PFSK-1 (cell line): ENCODE measurements at regions not wholly inside any gene's neighbourhood (a gene's known extent, or its start where the extent isn't known, plus 50 kb on each side); places are given as distances from the start of the nearest gene placed in this dataset.

Experiments
- TAF1 ChIP-seq: IDR thresholded peaks from 2 replicates; pipeline ENCODE4 v1.6.1; 2012; ENCODE audit warnings: low read length, control low read depth, borderline replicate concordance; ENCODE audit not compliant: insufficient read depth
- TF ChIP-seq, protein P1 (sequence below), 2 experiments: IDR thresholded peaks; 2 replicates each; pipeline versions ENCODE4 v1.6.1 to v1.8.0; 2011 to 2012; ENCODE audit warnings: low read depth in 2 of 2, low read length in 2 of 2, control low read depth in 1 of 2, inconsistent platforms in 1 of 2, mild to moderate bottlenecking in 1 of 2, moderate library complexity in 1 of 2; ENCODE audit not compliant: insufficient read depth in 1 of 2

DNA sequence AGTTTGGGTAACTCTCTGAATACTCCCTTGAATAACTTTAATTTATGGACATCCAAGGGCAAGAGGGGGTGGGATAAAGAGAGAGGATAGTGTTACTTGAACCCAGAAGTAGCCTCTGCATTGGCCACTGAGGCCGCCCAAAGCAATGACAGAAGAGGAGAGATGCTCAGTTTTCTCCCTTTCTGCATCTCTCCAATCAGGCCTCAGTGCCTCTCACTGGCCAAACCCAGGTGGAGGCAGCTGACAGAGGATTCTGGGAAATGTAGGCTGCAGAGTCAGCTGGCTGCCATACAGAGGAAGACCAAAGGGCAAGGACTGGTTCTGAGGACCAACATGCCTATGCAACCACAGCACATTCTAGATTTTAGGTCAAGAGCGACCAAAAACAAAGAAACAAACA, 719.4 kb downstream of the MAT2B start:
- no peak for TF ChIP-seq TAF1
- TF ChIP-seq, protein P1, sequence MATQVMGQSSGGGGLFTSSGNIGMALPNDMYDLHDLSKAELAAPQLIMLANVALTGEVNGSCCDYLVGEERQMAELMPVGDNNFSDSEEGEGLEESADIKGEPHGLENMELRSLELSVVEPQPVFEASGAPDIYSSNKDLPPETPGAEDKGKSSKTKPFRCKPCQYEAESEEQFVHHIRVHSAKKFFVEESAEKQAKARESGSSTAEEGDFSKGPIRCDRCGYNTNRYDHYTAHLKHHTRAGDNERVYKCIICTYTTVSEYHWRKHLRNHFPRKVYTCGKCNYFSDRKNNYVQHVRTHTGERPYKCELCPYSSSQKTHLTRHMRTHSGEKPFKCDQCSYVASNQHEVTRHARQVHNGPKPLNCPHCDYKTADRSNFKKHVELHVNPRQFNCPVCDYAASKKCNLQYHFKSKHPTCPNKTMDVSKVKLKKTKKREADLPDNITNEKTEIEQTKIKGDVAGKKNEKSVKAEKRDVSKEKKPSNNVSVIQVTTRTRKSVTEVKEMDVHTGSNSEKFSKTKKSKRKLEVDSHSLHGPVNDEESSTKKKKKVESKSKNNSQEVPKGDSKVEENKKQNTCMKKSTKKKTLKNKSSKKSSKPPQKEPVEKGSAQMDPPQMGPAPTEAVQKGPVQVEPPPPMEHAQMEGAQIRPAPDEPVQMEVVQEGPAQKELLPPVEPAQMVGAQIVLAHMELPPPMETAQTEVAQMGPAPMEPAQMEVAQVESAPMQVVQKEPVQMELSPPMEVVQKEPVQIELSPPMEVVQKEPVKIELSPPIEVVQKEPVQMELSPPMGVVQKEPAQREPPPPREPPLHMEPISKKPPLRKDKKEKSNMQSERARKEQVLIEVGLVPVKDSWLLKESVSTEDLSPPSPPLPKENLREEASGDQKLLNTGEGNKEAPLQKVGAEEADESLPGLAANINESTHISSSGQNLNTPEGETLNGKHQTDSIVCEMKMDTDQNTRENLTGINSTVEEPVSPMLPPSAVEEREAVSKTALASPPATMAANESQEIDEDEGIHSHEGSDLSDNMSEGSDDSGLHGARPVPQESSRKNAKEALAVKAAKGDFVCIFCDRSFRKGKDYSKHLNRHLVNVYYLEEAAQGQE (IDR thresholded peaks at IDR 0.05; ENCODE audit: insufficient read depth in 1 of 2, low read depth in 2 of 2, low read length in 2 of 2) = no peak
